Upper lobe of left lung (tissue), 4 donors: ENCODE measurements at regions not wholly inside any gene's neighbourhood (a gene's known extent, or its start where the extent isn't known, plus 50 kb on each side); places are given as distances from the start of the nearest gene placed in this dataset.

ENCODE experiments used
- CTCF ChIP-seq, 6 experiments: fragments of 450-650 bp in 4 of 6; fragments of 200-600 bp in 2 of 6; sonication (generic) in 2 of 6; IDR thresholded peaks; one replicate each; pipeline ENCODE4 v1.5.1; 2016 to 2019; ENCODE audit warnings: antibody characterized with exemption in 6 of 6
- EP300 ChIP-seq, 4 donors: sonication (generic); formaldehyde crosslinking; IDR thresholded peaks; one replicate each; pipeline ENCODE4 v1.5.1; 2017; ENCODE audit warnings: antibody characterized with exemption in 4 of 4, control low read depth in 2 of 4
- POLR2A ChIP-seq, 4 donors: fragments of 450-650 bp; IDR thresholded peaks; one replicate each; pipeline ENCODE4 v1.5.1; 2016 to 2017; ENCODE audit warnings: antibody characterized with exemption in 4 of 4, mild to moderate bottlenecking in 2 of 4
- POLR2AphosphoS5 ChIP-seq, 2 donors: sonication (generic); formaldehyde crosslinking; IDR thresholded peaks; one replicate each; pipeline ENCODE4 v1.5.1; 2017; ENCODE audit warnings: antibody characterized with exemption in 2 of 2

DNA sequence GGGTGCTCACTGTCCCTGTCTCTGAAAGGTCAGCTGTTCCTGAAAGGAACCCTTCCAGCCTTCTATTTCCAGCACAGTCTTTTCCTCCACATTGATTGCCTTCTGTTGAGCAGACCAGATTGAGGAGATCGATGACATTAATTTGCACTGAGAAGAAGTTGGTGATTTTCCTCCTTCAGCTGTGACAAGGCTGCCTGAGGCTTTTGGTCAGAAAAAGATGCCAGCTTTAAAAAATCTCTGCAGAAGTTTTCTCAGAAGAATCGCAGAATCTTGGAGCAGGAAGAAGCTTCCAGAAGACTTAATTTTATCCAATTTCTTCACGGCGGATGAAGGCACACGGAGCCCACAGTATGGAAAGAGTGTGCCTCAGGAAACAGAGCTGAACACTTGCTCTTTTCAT is 112.8 kb downstream of the FAM43A start:
- TF ChIP-seq CTCF (IDR thresholded peaks at IDR 0.05) (no peak), POLR2A (IDR thresholded peaks at IDR 0.05) (no peak), POLR2AphosphoS5 (IDR thresholded peaks at IDR 0.05) (no peak), EP300 (IDR thresholded peaks at IDR 0.05) (no peak)
